CD4-positive, CD25-positive, alpha-beta regulatory T cell (primary cell): ENCODE measurements at regions not wholly inside any gene's neighbourhood (a gene's known extent, or its start where the extent isn't known, plus 50 kb on each side); places are given as distances from the start of the nearest gene placed in this dataset.
"Not testable (repeated sequence)": the region's sequence is repeated elsewhere in the genome, so short reads cannot be mapped to it uniquely, and the experiment has no call there.

Experiments used
- ATAC-seq, 2 donors: fragments of 150-1000 bp; cut with Tn5 transposase; one replicate each; pipeline ENCODE4 v1.10.0; 2021; ENCODE audit warnings: low read depth in 2 of 2, moderate number of reproducible peaks in 2 of 2, moderate library complexity in 1 of 2
- DNase-seq, 3 donors: peaks; one replicate each; pipeline versions ENCODE4 v3.0.0 to v3.0.0-alpha.2; 2012 to 2022; ENCODE audit warnings: mixed read lengths in 1 of 3
- H3K27ac ChIP-seq: one replicate; pipeline ENCODE4 v1.7.0; 2013; ENCODE audit warnings: mild to moderate bottlenecking, low read length; ENCODE audit not compliant: insufficient read depth, poor library complexity, severe bottlenecking
- H3K27me3 ChIP-seq: one replicate; pipeline ENCODE4 v1.7.0; 2013; ENCODE audit warnings: low read length; ENCODE audit not compliant: control insufficient read depth, insufficient read depth
- H3K36me3 ChIP-seq: one replicate; pipeline ENCODE4 v1.7.0; 2013; ENCODE audit warnings: mild to moderate bottlenecking, low read length, moderate library complexity; ENCODE audit not compliant: control insufficient read depth, insufficient read depth
- H3K4me1 ChIP-seq: 2 replicates; pipeline ENCODE4 v1.7.0; 2013; ENCODE audit warnings: mild to moderate bottlenecking, low read length; ENCODE audit not compliant: insufficient read depth, control insufficient read depth, poor library complexity, severe bottlenecking
- H3K4me3 ChIP-seq: one replicate; pipeline ENCODE4 v1.7.0; 2013; ENCODE audit warnings: low read depth, mild to moderate bottlenecking, low read length, moderate library complexity
- H3K9me3 ChIP-seq, 2 experiments: 1 replicate in 1 of 2; 2 replicates in 1 of 2; pipeline ENCODE4 v1.7.0; 2013; ENCODE audit warnings: low read length in 2 of 2, mild to moderate bottlenecking in 1 of 2, moderate library complexity in 1 of 2; ENCODE audit not compliant: control insufficient read depth in 2 of 2
- H3K27ac Mint-ChIP-seq, 3 donors: one replicate each; pipeline ENCODE4 v1.8.0; 2020 to 2022; ENCODE audit warnings: mild to moderate bottlenecking in 3 of 3, mixed read lengths in 3 of 3, moderate library complexity in 2 of 3
- H3K27me3 Mint-ChIP-seq: one replicate; pipeline ENCODE4 v1.8.0; 2022; ENCODE audit warnings: mild to moderate bottlenecking, mixed read lengths
- H3K36me3 Mint-ChIP-seq: one replicate; pipeline ENCODE4 v1.8.0; 2020; ENCODE audit warnings: mixed read lengths
- H3K4me1 Mint-ChIP-seq, 4 donors: one replicate each; pipeline ENCODE4 v1.8.0; 2020 to 2022; ENCODE audit warnings: mixed read lengths in 4 of 4, mild to moderate bottlenecking in 1 of 4
- H3K4me3 Mint-ChIP-seq, 4 donors: one replicate each; pipeline ENCODE4 v1.8.0; 2020 to 2022; ENCODE audit warnings: mild to moderate bottlenecking in 4 of 4, mixed read lengths in 4 of 4, moderate library complexity in 3 of 4
- H3K9me3 Mint-ChIP-seq, 7 donors: one replicate each; pipeline ENCODE4 v1.8.0; 2020 to 2022; ENCODE audit warnings: mixed read lengths in 7 of 7, mild to moderate bottlenecking in 3 of 7, moderate library complexity in 2 of 7

- no peak overlapping the region for H3K4me3 Mint-ChIP-seq
- Histone ChIP-seq H3K36me3 (no peaks in the 10 kb centered on the region), H3K27ac (no peak overlapping the region), H3K4me1 (no peaks in the 10 kb centered on the region), H3K9me3 (peaks cover 0 to 2% of the 10 kb centered on the region in 2 experiments), H3K4me3 (no peak overlapping the region), H3K27me3 (no peaks in the 10 kb centered on the region)
- ATAC-seq (no peak), DNase-seq (no peak)
- no peaks in the 10 kb centered on the region for H3K36me3 Mint-ChIP-seq
- H3K4me1 Mint-ChIP-seq: no peaks in the 10 kb centered on the region
- H3K9me3 Mint-ChIP-seq: peaks cover 0 to 8% (median 2%) of the 10 kb centered on the region in 7 donors
- H3K27me3 Mint-ChIP-seq: no peaks in the 10 kb centered on the region
- no peak overlapping the region for H3K27ac Mint-ChIP-seq
Measured at GRCh38 chr10:81218307-81218706, 656.7 kb upstream of the NRG3 start.

- H3K27ac Mint-ChIP-seq: no peak overlapping the region
- Histone ChIP-seq H3K27ac (no peak overlapping the region), H3K4me1 (no peaks in the 10 kb centered on the region), H3K4me3 (no peak overlapping the region), H3K9me3 (peaks cover 0 to 4% of the 10 kb centered on the region in 2 experiments), H3K27me3 (no peaks in the 10 kb centered on the region), H3K36me3 (no peaks in the 10 kb centered on the region)
- ATAC-seq: no peak
- no peaks in the 10 kb centered on the region for H3K4me1 Mint-ChIP-seq
- peaks cover 0 to 7% (median 3%) of the 10 kb centered on the region in 7 donors for H3K9me3 Mint-ChIP-seq
- no peaks in the 10 kb centered on the region for H3K27me3 Mint-ChIP-seq
- no peak for DNase-seq
- no peaks in the 10 kb centered on the region for H3K36me3 Mint-ChIP-seq
- no peak overlapping the region for H3K4me3 Mint-ChIP-seq
Measured at GRCh38 chr10:81219758-81220157, 655.2 kb upstream of the NRG3 start.

- Histone ChIP-seq H3K27me3 (no peaks in the 10 kb centered on the region), H3K4me1 (no peaks in the 10 kb centered on the region), H3K27ac (no peak overlapping the region), H3K36me3 (no peaks in the 10 kb centered on the region), H3K4me3 (no peak overlapping the region), H3K9me3 (peaks cover 0 to 5% of the 10 kb centered on the region in 2 experiments)
- Mint-ChIP-seq H3K27me3 (no peaks in the 10 kb centered on the region), H3K4me1 (no peaks in the 10 kb centered on the region), H3K27ac (no peak overlapping the region), H3K9me3 (peaks cover 0 to 10% (median 2%) of the 10 kb centered on the region in 7 donors), H3K4me3 (no peak overlapping the region), H3K36me3 (no peaks in the 10 kb centered on the region)
- DNase-seq (no peak), ATAC-seq (no peak)
Measured at GRCh38 chr10:81248886-81249285, 626.1 kb upstream of the NRG3 start.

- H3K27ac Mint-ChIP-seq: no peak overlapping the region
- H3K4me3 Mint-ChIP-seq: no peak overlapping the region
- H3K9me3 Mint-ChIP-seq: peaks cover 0 to 10% (median 2%) of the 10 kb centered on the region in 7 donors
- no peak overlapping the region for H3K4me3 ChIP-seq
- H3K4me1 Mint-ChIP-seq: no peaks in the 10 kb centered on the region
- no peaks in the 10 kb centered on the region for H3K36me3 Mint-ChIP-seq
- H3K9me3 ChIP-seq: peaks cover 0 to 5% of the 10 kb centered on the region in 2 experiments
- H3K27ac ChIP-seq: no peak overlapping the region
- no peaks in the 10 kb centered on the region for H3K27me3 Mint-ChIP-seq
- DNase-seq (no peak), ATAC-seq (no peak)
- H3K36me3 ChIP-seq: no peaks in the 10 kb centered on the region
- no peaks in the 10 kb centered on the region for H3K4me1 ChIP-seq
- H3K27me3 ChIP-seq: no peaks in the 10 kb centered on the region
Measured at GRCh38 chr10:81251457-81252115, 623.4 kb upstream of the NRG3 start.

GRCh38 chr10:81264991-81265390, 610.0 kb upstream of the NRG3 start:
- not testable (repeated sequence) for ATAC-seq, H3K4me1 ChIP-seq, H3K27me3 ChIP-seq, H3K27me3 Mint-ChIP-seq, H3K27ac Mint-ChIP-seq, H3K4me1 Mint-ChIP-seq, H3K36me3 ChIP-seq, H3K27ac ChIP-seq, DNase-seq, H3K9me3 Mint-ChIP-seq, H3K36me3 Mint-ChIP-seq, H3K4me3 Mint-ChIP-seq, H3K4me3 ChIP-seq, H3K9me3 ChIP-seq

GRCh38 chr10:81270051-81270450, 604.9 kb upstream of the NRG3 start:
- no peak overlapping the region for H3K4me3 Mint-ChIP-seq

GRCh38 chr10:81280497-81281479, 594.2 kb upstream of the NRG3 start:
- no peak overlapping the region for H3K4me3 Mint-ChIP-seq
- no peak overlapping the region for H3K27ac Mint-ChIP-seq
- no peaks in the 10 kb centered on the region for H3K36me3 Mint-ChIP-seq
- H3K27me3 ChIP-seq: no peaks in the 10 kb centered on the region
- H3K9me3 Mint-ChIP-seq: peaks cover 2 to 17% (median 4%) of the 10 kb centered on the region in 7 donors
- no peak for DNase-seq
- H3K27me3 Mint-ChIP-seq: no peaks in the 10 kb centered on the region
- H3K4me1 ChIP-seq: no peaks in the 10 kb centered on the region
- no peaks in the 10 kb centered on the region for H3K9me3 ChIP-seq
- H3K4me3 ChIP-seq: no peak overlapping the region
- no peak for ATAC-seq
- H3K36me3 ChIP-seq: no peaks in the 10 kb centered on the region
- H3K27ac ChIP-seq: no peak overlapping the region
- no peaks in the 10 kb centered on the region for H3K4me1 Mint-ChIP-seq

More at GRCh38 chr10:81270051-81270450, 604.9 kb upstream of the NRG3 start:
- no peaks in the 10 kb centered on the region for H3K4me1 Mint-ChIP-seq
- H3K36me3 Mint-ChIP-seq: no peaks in the 10 kb centered on the region
- Histone ChIP-seq H3K4me3 (no peak overlapping the region), H3K9me3 (no peaks in the 10 kb centered on the region), H3K4me1 (no peaks in the 10 kb centered on the region), H3K27me3 (no peaks in the 10 kb centered on the region), H3K27ac (no peak overlapping the region), H3K36me3 (no peaks in the 10 kb centered on the region)
- no peak for DNase-seq
- no peak for ATAC-seq
- H3K27me3 Mint-ChIP-seq: no peaks in the 10 kb centered on the region
- no peak overlapping the region for H3K27ac Mint-ChIP-seq
- peaks cover 0 to 12% (median 3%) of the 10 kb centered on the region in 7 donors for H3K9me3 Mint-ChIP-seq
